Hepatocyte (in vitro differentiated cells): ENCODE measurements at regions not wholly inside any gene's neighbourhood (a gene's known extent, or its start where the extent isn't known, plus 50 kb on each side); places are given as distances from the start of the nearest gene placed in this dataset.

Source experiments
- CTCF ChIP-seq: fragments of 200-600 bp; sonication (generic); IDR thresholded peaks from 2 replicates; pipeline ENCODE4 v1.5.1; 2016; ENCODE audit warnings: antibody characterized with exemption, mild to moderate bottlenecking; ENCODE audit not compliant: poor library complexity
- EZH2 ChIP-seq: fragments of 200-600 bp; sonication (generic); IDR thresholded peaks from 2 replicates; pipeline ENCODE4 v1.6.1; 2016; ENCODE audit warnings: antibody characterized with exemption, mild to moderate bottlenecking, borderline replicate concordance

- TF ChIP-seq CTCF (no peak), EZH2 (no peak)
Observed at GRCh38 chr4:74535512-74535911, 90.6 kb downstream of the AREG start.
